A673 (cell line): ENCODE measurements at regions not wholly inside any gene's neighbourhood (a gene's known extent, or its start where the extent isn't known, plus 50 kb on each side); places are given as distances from the start of the nearest gene placed in this dataset.

Experiments
- CTCF ChIP-seq: fragments of 300-800, 200-600 bp; sonication (generic); conservative IDR thresholded peaks from 2 replicates; pipeline ENCODE4 v1.5.1; 2017; ENCODE audit warnings: low read depth, mild to moderate bottlenecking, antibody characterized with exemption, low read length, moderate library complexity, mixed read lengths
- EZH2 ChIP-seq: fragments of 200-600 bp; sonication (generic); IDR thresholded peaks from 2 replicates; pipeline ENCODE4 v1.6.1; 2017; ENCODE audit warnings: borderline replicate concordance, low read depth, mild to moderate bottlenecking, mixed read lengths, antibody characterized with exemption, low read length; ENCODE audit not compliant: poor library complexity, severe bottlenecking

- no peak for TF ChIP-seq EZH2
- no peak for TF ChIP-seq CTCF
Measured at GRCh38 chr1:222204475-222204874, 343.4 kb downstream of the HHIPL2 start.
